ENCODE measurements at regions not wholly inside any gene's neighbourhood (a gene's known extent, or its start where the extent isn't known, plus 50 kb on each side); places are given as distances from the start of the nearest gene placed in this dataset.

- no peak for TF ChIP-seq CTCF (IDR thresholded peaks at IDR 0.05; ENCODE audit: unreplicated experiment)
- intact Hi-C loops (cut with micrococcal nuclease; ENCODE audit: unreplicated experiment), result no loop called here
- H3K36me3 Mint-ChIP-seq (ENCODE audit: insufficient read depth, unreplicated experiment), result no peaks in the 10 kb centered on the region
- no peak overlapping the region for H3K4me3 Mint-ChIP-seq (ENCODE audit: low read depth, unreplicated experiment)
- BruUV-seq (replicated peaks), result no TSS peak
- CTCF ChIA-PET, result no interaction called here
- no peak overlapping the region for H3K27ac Mint-ChIP-seq (ENCODE audit: unreplicated experiment)
- DNase-seq, result no peak
- no peaks in the 10 kb centered on the region for H3K9me3 Mint-ChIP-seq (ENCODE audit: low read depth, unreplicated experiment)
- peaks cover 8% of the 10 kb centered on the region for H3K4me1 Mint-ChIP-seq (ENCODE audit: low read depth, unreplicated experiment)
- no peaks in the 10 kb centered on the region for H3K27me3 Mint-ChIP-seq (ENCODE audit: unreplicated experiment)
Observed at GRCh38 chr2:19300961-19301360, 57.5 kb downstream of the OSR1 start.

GRCh38 chr2:19299522-19299921 is 58.9 kb downstream of the OSR1 start:
- CTCF ChIA-PET, result interaction anchor here (0.6 kb wide), 1 partner anchor 26 kb away, joined by 3 read pairs; no protein-coding TSS in a partner anchor

GRCh38 chr2:19299032-19299431 is 59.4 kb downstream of the OSR1 start:
- intact Hi-C loops (cut with micrococcal nuclease; ENCODE audit: unreplicated experiment), result no loop called here
- Mint-ChIP-seq H3K27ac (ENCODE audit: unreplicated experiment) (no peak overlapping the region), H3K4me3 (ENCODE audit: low read depth, unreplicated experiment) (no peak overlapping the region), H3K36me3 (ENCODE audit: insufficient read depth, unreplicated experiment) (no peaks in the 10 kb centered on the region), H3K4me1 (ENCODE audit: low read depth, unreplicated experiment) (no peaks in the 10 kb centered on the region), H3K9me3 (ENCODE audit: low read depth, unreplicated experiment) (no peaks in the 10 kb centered on the region), H3K27me3 (ENCODE audit: unreplicated experiment) (no peaks in the 10 kb centered on the region)
- no peak for DNase-seq
- CTCF ChIA-PET, result no interaction called here
- no peak for TF ChIP-seq CTCF (IDR thresholded peaks at IDR 0.05; ENCODE audit: unreplicated experiment)
- no TSS peak for BruUV-seq (replicated peaks)

More at GRCh38 chr2:19299522-19299921, 58.9 kb downstream of the OSR1 start:
- Mint-ChIP-seq H3K4me3 (ENCODE audit: low read depth, unreplicated experiment) (no peak overlapping the region), H3K36me3 (ENCODE audit: insufficient read depth, unreplicated experiment) (no peaks in the 10 kb centered on the region), H3K9me3 (ENCODE audit: low read depth, unreplicated experiment) (no peaks in the 10 kb centered on the region), H3K27ac (ENCODE audit: unreplicated experiment) (no peak overlapping the region), H3K4me1 (ENCODE audit: low read depth, unreplicated experiment) (no peaks in the 10 kb centered on the region), H3K27me3 (ENCODE audit: unreplicated experiment) (no peaks in the 10 kb centered on the region)
- no peak for DNase-seq
- intact Hi-C loops (cut with micrococcal nuclease; ENCODE audit: unreplicated experiment), result no loop called here
- BruUV-seq (replicated peaks), result no TSS peak
- TF ChIP-seq CTCF (IDR thresholded peaks at IDR 0.05; ENCODE audit: unreplicated experiment), result no peak

GRCh38 chr2:19297716-19298115 is 60.7 kb downstream of the OSR1 start:
- Mint-ChIP-seq H3K27ac (ENCODE audit: unreplicated experiment) (no peak overlapping the region), H3K9me3 (ENCODE audit: low read depth, unreplicated experiment) (no peaks in the 10 kb centered on the region), H3K4me1 (ENCODE audit: low read depth, unreplicated experiment) (no peaks in the 10 kb centered on the region), H3K4me3 (ENCODE audit: low read depth, unreplicated experiment) (no peak overlapping the region), H3K27me3 (ENCODE audit: unreplicated experiment) (no peaks in the 10 kb centered on the region), H3K36me3 (ENCODE audit: insufficient read depth, unreplicated experiment) (no peaks in the 10 kb centered on the region)
- no TSS peak for BruUV-seq (replicated peaks)
- no peak for TF ChIP-seq CTCF (IDR thresholded peaks at IDR 0.05; ENCODE audit: unreplicated experiment)
- CTCF ChIA-PET, result no interaction called here
- no peak for DNase-seq
- intact Hi-C loops (cut with micrococcal nuclease; ENCODE audit: unreplicated experiment), result no loop called here

Data from Calu3 (cell line).